ENCODE measurements at regions not wholly inside any gene's neighbourhood (a gene's known extent, or its start where the extent isn't known, plus 50 kb on each side); places are given as distances from the start of the nearest gene placed in this dataset.

DNA sequence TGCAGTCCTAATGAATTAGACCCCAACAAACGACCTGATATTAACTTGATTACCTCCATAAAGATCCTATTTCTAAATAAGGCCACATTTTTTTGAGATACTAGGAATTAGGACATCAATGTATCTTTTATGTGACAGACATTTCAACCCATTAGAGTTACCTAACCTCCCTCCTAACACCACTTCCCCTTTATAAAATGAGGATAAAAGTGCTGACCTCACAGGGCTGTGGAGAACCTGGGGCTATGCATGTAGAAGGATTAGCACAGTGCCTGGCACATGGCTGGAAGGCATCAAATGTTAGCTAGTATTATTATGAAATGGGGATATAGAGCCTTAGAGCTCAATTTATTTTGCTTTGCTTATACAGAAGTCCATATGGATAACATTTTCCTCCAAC, 53.5 kb upstream of the LRRN1 start:
- WGBS (ENCODE audit: extremely low coverage, insufficient coverage, low lambda C conversion rate): no CpG with 5 or more reads among the region's 1 CpG
- Histone ChIP-seq H2AK5ac (ENCODE audit: low read length) (no peak overlapping the region), H3K4me3 (ENCODE audit: low read length) (no peak overlapping the region), H3K27me3 (ENCODE audit: insufficient read depth, low read length, poor library complexity) (no peaks in the 10 kb centered on the region), H3K27ac (ENCODE audit: low read depth, low read length) (no peak overlapping the region), H2BK5ac (ENCODE audit: low read length) (no peak overlapping the region), H3K4me1 (ENCODE audit: control insufficient read depth, low read depth, low read length) (no peaks in the 10 kb centered on the region), H3K79me1 (ENCODE audit: low read length) (no peaks in the 10 kb centered on the region), H3K18ac (ENCODE audit: low read length) (no peak overlapping the region), H2BK15ac (replicated peaks; ENCODE audit: low read depth) (no peak overlapping the region), H3K79me2 (ENCODE audit: control insufficient read depth, insufficient read depth, low read length) (no peaks in the 10 kb centered on the region), H3K56ac (ENCODE audit: low read length) (no peak overlapping the region), H3K9ac (ENCODE audit: low read length) (no peak overlapping the region), H4K5ac (ENCODE audit: low read length) (no peak overlapping the region), H4K8ac (ENCODE audit: low read depth, low read length) (no peak overlapping the region), H3K4me2 (ENCODE audit: low read length) (no peak overlapping the region), H3K4ac (ENCODE audit: low read depth, low read length) (no peak overlapping the region), H3K36me3 (ENCODE audit: control insufficient read depth, insufficient read depth, low read length) (no peaks in the 10 kb centered on the region), H3K23ac (ENCODE audit: low read length) (no peak overlapping the region), H2BK120ac (ENCODE audit: low read depth, low read length) (no peak overlapping the region)
- DNase-seq: no peak

DNA sequence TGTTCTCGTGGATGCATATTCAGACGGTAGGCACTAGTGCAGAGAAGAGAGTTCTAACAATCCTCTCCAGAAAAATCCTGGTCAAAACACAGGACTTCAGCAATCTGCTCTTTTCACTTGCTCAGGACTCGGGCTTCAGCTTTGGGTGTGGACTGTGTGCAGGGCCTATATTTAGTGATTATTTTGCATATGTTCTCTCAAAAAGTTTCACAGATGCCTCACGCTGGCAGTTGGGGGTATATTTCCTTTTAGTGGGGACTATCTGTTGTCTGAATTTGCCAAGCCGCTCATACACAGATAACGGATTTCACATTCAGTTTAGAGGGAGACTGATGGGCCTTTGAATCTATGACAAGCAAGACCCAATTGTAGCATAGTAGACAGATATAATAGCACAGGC, 54.4 kb upstream of the LRRN1 start:
- Histone ChIP-seq H3K56ac (ENCODE audit: low read length) (no peak overlapping the region), H3K4ac (ENCODE audit: low read depth, low read length) (no peak overlapping the region), H3K27me3 (ENCODE audit: insufficient read depth, low read length, poor library complexity) (no peaks in the 10 kb centered on the region), H3K4me2 (ENCODE audit: low read length) (no peak overlapping the region), H3K4me1 (ENCODE audit: control insufficient read depth, low read depth, low read length) (no peaks in the 10 kb centered on the region), H2BK120ac (ENCODE audit: low read depth, low read length) (no peak overlapping the region), H2BK15ac (replicated peaks; ENCODE audit: low read depth) (no peak overlapping the region), H3K4me3 (ENCODE audit: low read length) (no peak overlapping the region), H3K9ac (ENCODE audit: low read length) (no peak overlapping the region), H3K23ac (ENCODE audit: low read length) (no peak overlapping the region), H2AK5ac (ENCODE audit: low read length) (no peak overlapping the region), H3K18ac (ENCODE audit: low read length) (no peak overlapping the region), H3K79me2 (ENCODE audit: control insufficient read depth, insufficient read depth, low read length) (no peaks in the 10 kb centered on the region), H3K36me3 (ENCODE audit: control insufficient read depth, insufficient read depth, low read length) (no peaks in the 10 kb centered on the region), H3K79me1 (ENCODE audit: low read length) (no peaks in the 10 kb centered on the region), H4K5ac (ENCODE audit: low read length) (no peak overlapping the region), H4K8ac (ENCODE audit: low read depth, low read length) (no peak overlapping the region), H2BK5ac (ENCODE audit: low read length) (no peak overlapping the region), H3K27ac (ENCODE audit: low read depth, low read length) (no peak overlapping the region)
- DNase-seq: no peak
- WGBS (ENCODE audit: extremely low coverage, insufficient coverage, low lambda C conversion rate): no CpG with 5 or more reads among the region's 6 CpGs

DNA sequence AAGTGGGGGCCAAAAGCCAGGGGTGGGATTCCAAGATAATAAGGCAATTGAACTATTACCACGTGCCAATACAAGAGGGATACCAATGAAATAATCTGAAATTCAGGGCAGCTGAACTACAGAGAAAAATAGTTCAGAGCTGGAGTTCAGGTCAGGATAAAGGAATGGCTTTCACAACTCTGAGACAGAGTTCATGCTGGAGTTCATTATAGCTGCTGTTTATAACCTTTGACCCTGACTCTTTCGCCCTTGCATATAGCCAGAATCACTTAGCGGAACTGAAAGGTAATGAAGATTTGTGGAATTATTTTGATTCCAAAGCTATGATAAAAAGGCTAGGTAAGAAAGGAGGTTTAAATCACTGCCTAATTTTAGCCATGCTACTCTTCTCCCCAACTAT, 55.5 kb upstream of the LRRN1 start:
- no CpG with 5 or more reads among the region's 3 CpGs for WGBS (ENCODE audit: extremely low coverage, insufficient coverage, low lambda C conversion rate)
- H4K8ac ChIP-seq (ENCODE audit: low read depth, low read length): no peak overlapping the region
- no peaks in the 10 kb centered on the region for H3K27me3 ChIP-seq (ENCODE audit: insufficient read depth, low read length, poor library complexity)
- H3K4me1 ChIP-seq (ENCODE audit: control insufficient read depth, low read depth, low read length): no peaks in the 10 kb centered on the region
- no peak overlapping the region for H3K4me3 ChIP-seq (ENCODE audit: low read length)
- H3K9ac ChIP-seq (ENCODE audit: low read length): no peak overlapping the region
- H3K79me1 ChIP-seq (ENCODE audit: low read length): no peaks in the 10 kb centered on the region
- H2BK5ac ChIP-seq (ENCODE audit: low read length): no peak overlapping the region
- no peak overlapping the region for H3K18ac ChIP-seq (ENCODE audit: low read length)
- no peak overlapping the region for H3K27ac ChIP-seq (ENCODE audit: low read depth, low read length)
- H3K4ac ChIP-seq (ENCODE audit: low read depth, low read length): no peak overlapping the region
- no peak overlapping the region for H3K23ac ChIP-seq (ENCODE audit: low read length)
- H2BK120ac ChIP-seq (ENCODE audit: low read depth, low read length): no peak overlapping the region
- H2BK15ac ChIP-seq (replicated peaks; ENCODE audit: low read depth): no peak overlapping the region
- no peaks in the 10 kb centered on the region for H3K36me3 ChIP-seq (ENCODE audit: control insufficient read depth, insufficient read depth, low read length)
- no peak overlapping the region for H3K4me2 ChIP-seq (ENCODE audit: low read length)
- H4K5ac ChIP-seq (ENCODE audit: low read length): no peak overlapping the region
- no peak overlapping the region for H2AK5ac ChIP-seq (ENCODE audit: low read length)
- no peak overlapping the region for H3K56ac ChIP-seq (ENCODE audit: low read length)
- no peak for DNase-seq
- H3K79me2 ChIP-seq (ENCODE audit: control insufficient read depth, insufficient read depth, low read length): no peaks in the 10 kb centered on the region

DNA sequence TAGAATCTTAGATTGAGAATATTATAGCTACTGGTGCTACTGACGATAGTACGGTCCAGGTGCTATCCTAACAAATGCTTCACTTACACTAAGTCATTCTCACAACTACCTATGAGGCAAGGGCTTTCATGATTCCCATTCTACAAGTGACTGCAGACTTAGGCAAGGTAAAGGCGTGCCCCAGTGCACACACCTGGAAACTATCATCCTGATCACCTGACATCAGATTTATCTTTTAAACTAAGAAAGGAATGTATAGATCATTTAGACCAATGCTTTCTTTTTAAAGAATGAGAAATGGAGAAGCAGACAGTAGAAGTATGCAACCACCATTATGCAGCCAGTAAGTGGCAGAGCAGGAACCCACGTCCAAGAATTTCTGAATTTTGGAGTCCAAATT, 59.2 kb upstream of the LRRN1 start:
- Histone ChIP-seq H3K4me2 (ENCODE audit: low read length) (no peak overlapping the region), H4K8ac (ENCODE audit: low read depth, low read length) (no peak overlapping the region), H2BK15ac (replicated peaks; ENCODE audit: low read depth) (no peak overlapping the region), H3K79me1 (ENCODE audit: low read length) (no peaks in the 10 kb centered on the region), H3K27ac (ENCODE audit: low read depth, low read length) (no peak overlapping the region), H3K9ac (ENCODE audit: low read length) (no peak overlapping the region), H3K56ac (ENCODE audit: low read length) (no peak overlapping the region), H3K23ac (ENCODE audit: low read length) (no peak overlapping the region), H3K4ac (ENCODE audit: low read depth, low read length) (no peak overlapping the region), H3K18ac (ENCODE audit: low read length) (no peak overlapping the region), H3K79me2 (ENCODE audit: control insufficient read depth, insufficient read depth, low read length) (no peaks in the 10 kb centered on the region), H2AK5ac (ENCODE audit: low read length) (no peak overlapping the region), H4K5ac (ENCODE audit: low read length) (no peak overlapping the region), H3K36me3 (ENCODE audit: control insufficient read depth, insufficient read depth, low read length) (no peaks in the 10 kb centered on the region), H3K4me3 (ENCODE audit: low read length) (no peak overlapping the region), H3K27me3 (ENCODE audit: insufficient read depth, low read length, poor library complexity) (no peaks in the 10 kb centered on the region), H3K4me1 (ENCODE audit: control insufficient read depth, low read depth, low read length) (no peaks in the 10 kb centered on the region), H2BK120ac (ENCODE audit: low read depth, low read length) (no peak overlapping the region), H2BK5ac (ENCODE audit: low read length) (no peak overlapping the region)
- DNase-seq: no peak
- no CpG with 5 or more reads among the region's 4 CpGs for WGBS (ENCODE audit: extremely low coverage, insufficient coverage, low lambda C conversion rate)

- Histone ChIP-seq H3K56ac (ENCODE audit: low read length) (no peak overlapping the region), H3K9ac (ENCODE audit: low read length) (no peak overlapping the region), H3K27me3 (ENCODE audit: insufficient read depth, low read length, poor library complexity) (no peaks in the 10 kb centered on the region), H4K8ac (ENCODE audit: low read depth, low read length) (no peak overlapping the region), H3K79me1 (ENCODE audit: low read length) (no peaks in the 10 kb centered on the region), H3K4ac (ENCODE audit: low read depth, low read length) (no peak overlapping the region), H3K4me3 (ENCODE audit: low read length) (no peak overlapping the region), H2BK120ac (ENCODE audit: low read depth, low read length) (no peak overlapping the region), H4K5ac (ENCODE audit: low read length) (no peak overlapping the region), H3K4me1 (ENCODE audit: control insufficient read depth, low read depth, low read length) (no peaks in the 10 kb centered on the region), H2BK5ac (ENCODE audit: low read length) (no peak overlapping the region), H3K23ac (ENCODE audit: low read length) (no peak overlapping the region), H2BK15ac (replicated peaks; ENCODE audit: low read depth) (no peak overlapping the region), H3K36me3 (ENCODE audit: control insufficient read depth, insufficient read depth, low read length) (no peaks in the 10 kb centered on the region), H3K79me2 (ENCODE audit: control insufficient read depth, insufficient read depth, low read length) (no peaks in the 10 kb centered on the region), H2AK5ac (ENCODE audit: low read length) (no peak overlapping the region), H3K27ac (ENCODE audit: low read depth, low read length) (no peak overlapping the region), H3K4me2 (ENCODE audit: low read length) (no peak overlapping the region), H3K18ac (ENCODE audit: low read length) (no peak overlapping the region)
- DNase-seq: no peak
- no CpG with 5 or more reads among the region's 9 CpGs for whole genome bisulfite sequencing (ENCODE audit: extremely low coverage, insufficient coverage, low lambda C conversion rate)
These were observed 59.7 kb upstream of the LRRN1 start for GRCh38 chr3:3739330-3740060.

- Histone ChIP-seq H3K27me3 (ENCODE audit: insufficient read depth, low read length, poor library complexity) (no peaks in the 10 kb centered on the region), H3K79me1 (ENCODE audit: low read length) (no peaks in the 10 kb centered on the region), H3K56ac (ENCODE audit: low read length) (no peak overlapping the region), H2AK5ac (ENCODE audit: low read length) (no peak overlapping the region), H4K5ac (ENCODE audit: low read length) (no peak overlapping the region), H3K9ac (ENCODE audit: low read length) (no peak overlapping the region), H3K4me3 (ENCODE audit: low read length) (no peak overlapping the region), H3K18ac (ENCODE audit: low read length) (no peak overlapping the region), H3K36me3 (ENCODE audit: control insufficient read depth, insufficient read depth, low read length) (no peaks in the 10 kb centered on the region), H3K23ac (ENCODE audit: low read length) (no peak overlapping the region), H2BK15ac (replicated peaks; ENCODE audit: low read depth) (no peak overlapping the region), H2BK120ac (ENCODE audit: low read depth, low read length) (no peak overlapping the region), H3K4ac (ENCODE audit: low read depth, low read length) (no peak overlapping the region), H3K4me2 (ENCODE audit: low read length) (no peak overlapping the region), H3K4me1 (ENCODE audit: control insufficient read depth, low read depth, low read length) (no peaks in the 10 kb centered on the region), H3K79me2 (ENCODE audit: control insufficient read depth, insufficient read depth, low read length) (no peaks in the 10 kb centered on the region), H2BK5ac (ENCODE audit: low read length) (no peak overlapping the region), H3K27ac (ENCODE audit: low read depth, low read length) (no peak overlapping the region), H4K8ac (ENCODE audit: low read depth, low read length) (no peak overlapping the region)
- no CpG with 5 or more reads among the region's 2 CpGs for WGBS (ENCODE audit: extremely low coverage, insufficient coverage, low lambda C conversion rate)
- DNase-seq: no peak
These were observed 61.7 kb upstream of the LRRN1 start for GRCh38 chr3:3737531-3737930.

Data from mesendoderm (in vitro differentiated cells).